GM20000 (cell line): ENCODE measurements at regions not wholly inside any gene's neighbourhood (a gene's known extent, or its start where the extent isn't known, plus 50 kb on each side); places are given as distances from the start of the nearest gene placed in this dataset.

Experiments
- DNase-seq: peaks from one replicate; pipeline ENCODE4 v3.0.0; 2012; ENCODE audit warnings: low spot score
- TF ChIP-seq, protein P1 (sequence below): IDR thresholded peaks from 2 replicates; pipeline ENCODE4 v1.5.1; 2012; ENCODE audit warnings: mild to moderate bottlenecking, control low read depth; ENCODE audit errors: extremely low read depth, missing control alignments

- TF ChIP-seq, protein P1, sequence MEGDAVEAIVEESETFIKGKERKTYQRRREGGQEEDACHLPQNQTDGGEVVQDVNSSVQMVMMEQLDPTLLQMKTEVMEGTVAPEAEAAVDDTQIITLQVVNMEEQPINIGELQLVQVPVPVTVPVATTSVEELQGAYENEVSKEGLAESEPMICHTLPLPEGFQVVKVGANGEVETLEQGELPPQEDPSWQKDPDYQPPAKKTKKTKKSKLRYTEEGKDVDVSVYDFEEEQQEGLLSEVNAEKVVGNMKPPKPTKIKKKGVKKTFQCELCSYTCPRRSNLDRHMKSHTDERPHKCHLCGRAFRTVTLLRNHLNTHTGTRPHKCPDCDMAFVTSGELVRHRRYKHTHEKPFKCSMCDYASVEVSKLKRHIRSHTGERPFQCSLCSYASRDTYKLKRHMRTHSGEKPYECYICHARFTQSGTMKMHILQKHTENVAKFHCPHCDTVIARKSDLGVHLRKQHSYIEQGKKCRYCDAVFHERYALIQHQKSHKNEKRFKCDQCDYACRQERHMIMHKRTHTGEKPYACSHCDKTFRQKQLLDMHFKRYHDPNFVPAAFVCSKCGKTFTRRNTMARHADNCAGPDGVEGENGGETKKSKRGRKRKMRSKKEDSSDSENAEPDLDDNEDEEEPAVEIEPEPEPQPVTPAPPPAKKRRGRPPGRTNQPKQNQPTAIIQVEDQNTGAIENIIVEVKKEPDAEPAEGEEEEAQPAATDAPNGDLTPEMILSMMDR, result no peak
- no peak for DNase-seq
These were observed 150.3 kb downstream of the RPLP1 start for GRCh38 chr15:69602921-69603320.

- TF ChIP-seq, protein P1, result no peak
- DNase-seq, result no peak
These were observed 150.9 kb downstream of the RPLP1 start for GRCh38 chr15:69603369-69604071.

GRCh38 chr15:69604072-69604411 is 151.4 kb downstream of the RPLP1 start:
- no peak for DNase-seq
- TF ChIP-seq, protein P1, result no peak

DNA sequence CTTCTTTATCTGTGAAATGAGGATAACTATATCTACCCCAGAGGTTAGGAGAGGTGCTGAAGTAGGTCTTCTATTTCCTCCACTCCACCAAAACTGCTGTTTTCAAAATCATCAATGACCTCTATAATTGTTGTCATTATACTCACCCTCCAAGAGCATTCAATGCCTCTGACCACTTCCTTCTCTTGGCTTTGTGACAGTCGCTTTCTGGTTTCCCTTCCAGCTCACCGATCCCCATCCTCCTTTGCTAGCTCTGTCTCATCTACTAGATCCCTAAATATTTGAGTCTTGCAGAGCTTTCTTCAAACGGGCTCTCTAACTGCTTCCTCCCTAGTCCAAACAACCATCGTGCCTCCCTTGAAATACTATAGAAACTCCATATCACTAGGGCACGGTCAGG is 153.5 kb downstream of the RPLP1 start:
- DNase-seq, result no peak
- TF ChIP-seq, protein P1, result no peak

DNA sequence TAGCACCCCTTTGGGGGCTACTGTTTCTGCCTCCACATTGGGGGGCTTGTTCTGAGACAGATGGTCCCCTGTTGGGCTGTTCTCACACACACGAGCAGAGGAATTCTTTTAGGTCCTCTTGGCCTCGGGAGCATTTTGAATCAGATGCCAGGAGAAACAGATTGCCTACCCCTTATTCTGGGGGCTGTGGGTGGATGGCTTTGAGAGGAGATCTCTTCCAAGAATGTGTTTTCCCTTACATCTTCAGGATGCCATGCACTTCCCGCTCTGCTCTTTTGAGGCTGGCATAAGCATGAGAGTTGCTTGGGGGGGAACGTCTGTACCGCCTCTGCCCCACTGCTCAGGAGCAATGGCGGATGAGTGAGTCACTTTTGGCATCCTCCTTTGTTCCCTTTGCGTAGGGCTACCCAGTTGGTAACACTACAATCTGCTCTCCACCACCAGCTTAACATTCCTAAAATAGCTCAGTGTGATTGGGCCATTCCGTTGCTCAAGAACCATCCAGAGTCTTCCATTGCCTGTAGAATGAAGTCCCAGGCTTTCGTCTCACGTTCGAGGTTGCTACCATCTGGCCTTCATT is 154.4 kb downstream of the RPLP1 start:
- TF ChIP-seq, protein P1, result no peak
- DNase-seq, result no peak

DNA sequence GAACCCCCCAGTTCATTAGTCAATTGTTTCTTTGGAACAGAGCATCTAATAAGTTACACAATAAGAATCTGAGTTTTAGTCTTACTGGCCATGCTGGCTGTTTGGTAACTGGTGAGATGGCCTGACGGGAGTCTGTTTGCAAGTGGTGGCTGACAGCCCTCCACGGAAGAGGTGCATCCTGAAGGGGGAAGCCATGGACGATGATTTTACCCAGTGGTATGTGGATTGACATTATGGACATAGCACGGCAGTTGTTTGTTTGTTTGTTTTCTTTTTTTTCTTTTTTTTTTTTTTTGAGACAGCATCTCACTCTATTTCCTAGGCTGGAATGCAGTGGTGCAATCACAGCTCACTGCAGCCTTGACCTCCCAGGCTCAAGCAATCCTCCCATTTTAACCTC is 156.0 kb downstream of the RPLP1 start:
- no peak for DNase-seq
- TF ChIP-seq, protein P1, result no peak

DNA sequence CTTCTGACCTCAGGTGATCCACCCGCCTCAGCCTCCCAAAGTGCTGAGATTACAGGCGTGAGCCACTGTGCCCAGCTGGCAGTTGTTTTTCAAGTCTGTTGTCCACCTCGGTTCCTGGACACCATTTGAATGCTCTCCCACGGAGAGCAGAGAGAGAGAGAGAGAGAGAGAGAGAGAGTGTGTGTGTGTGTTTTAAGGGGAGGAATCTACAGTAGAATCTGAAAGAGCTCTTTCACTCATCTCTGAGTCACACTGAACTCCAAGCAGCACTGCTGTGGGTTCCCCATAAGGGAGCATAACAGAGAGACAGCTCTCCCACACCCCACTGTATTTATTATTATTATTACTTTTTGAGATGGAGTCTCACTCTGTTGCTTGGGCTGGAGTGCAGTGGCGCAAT is 156.6 kb downstream of the RPLP1 start:
- no peak for DNase-seq
- TF ChIP-seq, protein P1, result no peak
